ENCODE measurements at regions not wholly inside any gene's neighbourhood (a gene's known extent, or its start where the extent isn't known, plus 50 kb on each side); places are given as distances from the start of the nearest gene placed in this dataset.

DNA sequence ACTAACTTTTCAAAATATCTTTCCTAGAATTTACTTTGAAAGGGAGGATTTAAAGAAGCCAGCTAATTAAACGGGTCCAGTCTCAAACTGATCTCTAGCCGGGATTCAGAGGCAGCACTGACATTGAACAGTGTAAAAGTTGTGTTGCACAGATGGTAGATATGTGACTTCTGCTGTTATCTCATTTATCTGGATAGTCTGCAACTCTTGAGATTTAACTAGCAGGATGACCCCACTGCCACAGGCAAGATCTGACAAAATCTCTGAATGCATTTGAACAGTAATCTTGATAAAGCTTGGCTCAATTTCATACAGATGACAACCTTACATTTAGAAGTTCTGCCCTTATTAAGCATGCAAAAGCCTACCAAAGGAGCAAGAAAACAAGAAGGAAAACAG lies 138.0 kb upstream of the CPNE8 start:
- no peak for DNase-seq

DNA sequence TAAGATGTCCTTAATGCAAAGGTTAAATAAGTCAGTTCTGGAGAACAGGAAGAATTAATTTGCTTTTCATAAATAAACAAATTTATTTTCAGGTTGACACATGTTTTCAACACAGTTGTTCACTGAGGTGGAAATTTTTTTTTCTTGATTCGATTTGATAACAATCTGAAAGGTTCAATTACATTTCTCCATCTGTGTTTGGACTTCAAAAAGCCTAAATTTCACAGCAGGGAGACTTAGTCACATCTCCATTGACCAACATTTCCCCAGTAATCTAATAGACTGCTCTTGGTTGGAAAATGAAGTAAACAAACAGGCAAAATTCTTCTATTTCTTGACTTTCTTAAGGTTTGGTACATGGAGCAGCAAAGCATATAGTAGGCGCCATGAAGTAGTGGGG lies 134.9 kb upstream of the CPNE8 start:
- no peak for DNase-seq

DNA sequence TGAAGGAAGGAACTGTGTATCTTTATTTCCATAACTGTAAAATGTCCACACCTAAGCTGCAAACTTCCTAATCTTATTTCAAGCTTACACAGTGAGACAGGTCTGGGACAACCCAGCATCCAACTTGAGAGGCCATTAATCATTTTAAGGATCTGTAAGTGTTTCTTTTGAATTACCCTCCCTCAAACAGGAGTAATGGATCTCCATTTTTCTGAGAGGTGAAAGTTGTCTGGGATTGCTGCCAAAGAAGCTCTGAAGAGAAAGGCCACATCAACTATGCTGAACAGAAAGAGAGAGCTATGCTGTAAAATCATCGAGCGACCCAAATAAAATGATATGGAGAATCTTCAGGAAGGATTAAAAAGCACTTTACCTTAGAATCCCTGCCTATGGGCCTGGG lies 131.7 kb upstream of the CPNE8 start:
- DNase-seq = peak; percentile 29

DNA sequence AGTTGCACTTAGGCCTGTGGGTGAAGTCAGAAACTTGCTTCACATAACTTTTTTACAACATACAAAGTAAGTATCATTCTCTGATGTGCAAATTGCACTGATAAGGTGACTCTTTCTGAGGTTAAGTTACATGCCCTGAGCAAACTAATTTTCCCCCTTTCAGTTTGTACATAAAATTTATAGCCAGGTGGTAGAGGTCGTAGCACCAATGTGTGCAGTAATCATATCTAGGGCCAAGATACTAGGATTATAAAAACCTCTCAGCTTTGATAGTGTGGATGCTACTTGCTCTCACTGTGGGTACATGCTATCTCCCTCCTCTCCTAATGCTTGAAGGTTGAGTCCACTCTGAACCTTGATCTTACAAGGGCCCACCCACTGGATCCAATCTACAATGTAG lies 130.7 kb upstream of the CPNE8 start:
- DNase-seq = no peak

DNA sequence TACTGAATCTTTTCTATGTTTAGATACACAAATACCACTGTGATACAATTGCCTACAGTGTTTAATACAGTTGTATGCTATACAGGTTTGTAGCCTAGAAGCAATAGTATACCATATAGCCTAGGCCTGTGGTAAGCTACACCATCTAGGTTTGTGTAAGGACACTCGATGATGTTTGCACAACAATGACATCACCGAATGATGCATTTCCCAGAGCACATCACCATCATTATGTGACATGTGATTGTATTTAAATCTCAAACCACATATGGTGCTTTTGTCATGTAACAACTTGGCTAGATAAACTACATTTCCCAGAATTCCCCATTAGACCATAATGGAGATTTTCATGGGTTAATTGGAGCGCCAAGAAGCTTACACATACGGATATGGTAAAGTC lies 128.4 kb upstream of the CPNE8 start:
- DNase-seq = no peak

DNA sequence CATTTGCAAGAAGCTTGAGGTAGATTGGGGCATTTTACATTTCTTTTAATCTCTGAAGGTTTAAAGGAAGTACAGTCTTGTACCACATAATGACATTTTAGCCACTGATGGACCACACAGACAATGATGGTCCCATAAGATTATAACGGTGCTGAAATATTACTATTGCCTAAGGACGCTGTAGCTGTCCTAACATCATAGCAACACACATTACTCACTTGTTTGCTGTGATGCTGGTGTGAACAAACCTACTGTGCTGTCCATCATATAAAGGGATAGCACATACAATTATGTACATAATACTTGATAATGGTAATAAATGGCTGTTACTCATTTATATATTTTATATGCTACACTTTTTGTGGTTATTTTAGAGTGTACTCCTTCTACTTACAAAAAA lies 127.1 kb upstream of the CPNE8 start:
- no peak for DNase-seq

DNA sequence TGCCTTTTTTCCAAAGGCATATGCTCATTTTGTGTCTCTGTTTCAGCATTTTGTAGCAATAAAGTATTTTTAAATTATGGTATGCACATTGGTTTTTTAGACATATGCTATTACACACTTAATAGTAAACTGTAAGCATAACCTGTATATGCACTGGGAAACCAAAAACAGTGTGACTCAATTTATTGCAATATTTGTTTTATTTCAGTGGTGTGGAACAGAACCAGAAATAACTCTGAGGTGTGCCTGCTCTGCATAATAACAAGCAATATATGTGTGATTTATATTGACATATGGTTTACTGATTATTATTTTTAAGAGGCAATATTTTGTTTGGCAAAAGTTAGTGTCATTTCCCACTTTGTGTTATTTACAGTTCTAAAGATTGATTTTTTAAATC lies 126.6 kb upstream of the CPNE8 start:
- DNase-seq = no peak

DNA sequence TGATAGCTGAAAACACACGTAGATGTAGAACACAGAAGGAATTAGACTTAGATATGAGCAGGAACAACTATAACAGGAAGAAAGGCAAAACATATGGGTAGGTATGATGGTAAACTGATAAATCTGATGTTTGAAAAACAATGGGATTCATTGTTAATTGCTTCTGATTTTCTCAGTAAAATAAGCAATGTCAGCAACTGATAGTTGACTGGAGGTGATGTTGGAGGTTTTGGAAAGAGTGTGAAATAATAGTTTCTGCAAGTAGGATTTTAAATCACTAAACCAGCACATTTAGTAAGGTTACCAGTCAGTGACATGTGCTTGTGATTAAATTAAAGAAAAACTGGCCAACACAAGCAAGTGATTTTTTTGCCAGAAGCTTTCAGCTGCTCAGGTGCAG lies 123.0 kb upstream of the CPNE8 start:
- DNase-seq = no peak

DNA sequence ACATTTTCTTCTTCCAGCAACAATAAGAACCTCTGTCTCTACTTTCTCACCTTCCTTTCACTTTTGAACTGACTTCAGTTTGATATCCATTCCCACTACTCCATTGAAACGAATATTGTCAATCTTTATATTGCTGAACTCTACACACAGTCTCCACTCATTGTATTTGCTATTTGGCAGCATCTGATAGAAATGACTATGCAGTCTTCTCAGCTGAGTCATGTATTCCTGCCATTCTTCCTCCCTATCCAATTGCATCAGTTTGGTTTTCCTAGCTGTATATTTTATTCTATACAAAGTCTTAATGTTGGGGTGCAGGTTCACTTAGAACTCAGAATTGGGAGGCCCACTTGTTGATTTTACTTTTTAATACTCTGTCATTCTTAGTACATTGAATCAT lies 107.5 kb upstream of the CPNE8 start:
- no peak for DNase-seq

DNA sequence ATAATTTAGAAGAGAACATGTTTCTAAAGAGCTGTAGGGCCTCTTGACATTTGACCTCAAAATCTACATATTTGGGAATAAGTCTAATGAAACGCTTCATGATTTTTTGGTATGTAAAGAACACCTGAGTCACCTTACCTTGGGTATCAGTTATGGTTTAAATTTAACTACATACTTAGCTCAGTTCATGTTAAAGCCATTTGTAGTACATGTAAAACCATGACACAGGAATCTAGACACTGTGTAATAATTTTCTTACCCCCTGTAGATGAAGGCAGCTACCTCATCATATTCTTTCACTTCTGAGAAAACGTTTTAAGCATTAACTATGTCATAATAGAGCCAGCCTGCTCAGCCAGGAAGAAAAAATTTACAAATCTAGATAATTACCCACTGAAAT lies 105.8 kb upstream of the CPNE8 start:
- DNase-seq = no peak

DNA sequence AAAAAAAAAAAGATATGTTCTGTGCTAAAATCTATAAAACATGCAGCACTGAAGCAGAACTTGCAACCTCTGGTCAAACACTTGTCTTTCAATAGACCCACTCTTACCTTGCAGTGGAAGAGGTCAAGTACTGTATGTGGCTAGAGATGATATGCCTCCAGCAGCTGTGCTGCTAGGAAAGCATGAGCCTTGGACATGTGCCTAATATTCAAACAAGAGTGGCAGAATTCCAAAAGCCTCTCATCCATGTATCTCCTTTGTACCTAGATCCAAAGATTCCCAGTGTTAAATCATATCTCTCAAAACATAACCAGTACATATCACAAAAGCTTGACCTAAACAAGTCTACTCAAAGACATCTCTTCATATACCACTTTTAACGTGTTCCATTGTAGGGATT lies 105.0 kb upstream of the CPNE8 start:
- DNase-seq = no peak

DNA sequence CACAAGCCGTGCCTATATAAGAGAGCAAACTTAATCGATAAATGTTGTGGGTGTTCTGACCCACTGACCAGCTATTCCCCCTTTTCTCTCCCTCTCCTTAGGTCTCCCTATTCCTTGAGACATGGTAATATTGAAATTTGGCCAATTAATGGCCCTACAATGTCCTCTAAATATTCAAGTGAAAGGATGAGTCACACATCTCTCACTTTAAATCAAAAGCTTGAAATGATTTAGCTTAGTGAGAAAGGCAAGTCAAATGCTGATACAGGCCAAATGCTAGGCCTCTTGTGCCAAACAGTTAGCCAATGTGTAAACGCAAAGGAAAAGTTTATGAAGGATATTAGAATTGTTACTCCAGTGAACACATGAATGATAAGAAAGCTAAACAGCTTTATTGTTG lies 102.2 kb upstream of the CPNE8 start:
- no peak for DNase-seq

DNA sequence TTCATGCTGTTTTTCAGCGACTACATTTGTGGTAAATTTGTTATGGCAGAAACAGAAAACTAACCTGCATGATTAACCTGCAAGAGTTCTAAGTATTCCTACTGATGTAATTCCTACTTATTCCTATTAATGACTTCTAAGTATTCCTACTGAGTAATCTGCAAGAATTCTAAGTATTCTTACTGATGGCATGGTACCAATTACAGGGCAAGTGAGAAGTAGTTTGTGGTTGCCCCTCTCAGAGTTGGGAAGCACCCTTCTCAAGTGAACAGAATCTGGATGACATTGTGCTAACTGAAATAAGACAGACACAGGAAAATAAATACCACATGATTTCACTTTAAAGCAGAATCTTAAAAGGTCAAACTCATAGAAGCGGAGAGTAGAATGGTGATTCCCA lies 100.9 kb upstream of the CPNE8 start:
- no peak for DNase-seq

DNA sequence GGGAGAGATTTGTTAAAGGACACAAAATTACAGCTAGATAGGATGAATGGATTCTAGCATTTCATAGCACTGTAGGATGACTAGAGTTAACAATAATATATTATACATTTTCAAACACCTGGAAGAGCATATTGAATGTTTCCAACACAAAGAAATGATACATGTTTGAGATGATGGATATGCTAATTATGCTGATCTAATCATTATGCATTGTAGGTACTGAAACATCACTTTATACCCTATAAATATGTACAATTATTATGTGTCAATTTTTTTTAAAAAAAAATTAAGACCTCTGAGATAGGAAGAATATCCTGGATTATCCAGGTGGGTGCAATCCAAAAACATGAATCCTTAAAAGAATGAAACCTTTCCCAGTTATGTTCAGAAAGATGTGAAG lies 100.3 kb upstream of the CPNE8 start:
- DNase-seq = no peak

DNA sequence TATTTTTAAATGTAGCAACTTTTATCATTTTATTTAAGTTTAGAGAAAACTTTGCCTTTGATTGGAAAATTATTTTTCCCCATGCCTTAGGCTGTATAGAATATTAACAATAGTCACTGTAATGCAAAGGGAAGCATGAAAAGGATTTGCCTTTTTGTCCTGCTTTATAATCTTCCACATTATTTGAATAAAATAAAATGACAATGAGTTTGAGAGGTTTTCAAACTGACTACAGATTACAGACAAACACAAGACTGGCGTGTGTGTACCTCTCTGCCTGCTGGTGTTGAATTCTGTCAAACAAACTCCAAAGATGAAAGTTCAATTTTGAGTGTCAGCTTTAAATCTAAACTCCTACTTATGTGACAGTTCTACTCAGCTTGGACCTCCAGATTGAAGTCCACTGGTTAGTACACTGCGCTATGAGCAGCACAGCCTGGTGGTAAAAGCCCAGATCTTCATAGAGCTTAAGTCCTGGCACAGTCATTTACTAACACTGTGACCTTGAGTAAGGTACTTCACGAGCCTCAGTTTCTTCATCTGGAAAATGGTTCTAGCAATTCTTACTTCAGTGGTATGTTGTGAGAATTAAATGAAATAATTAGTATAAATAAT lies 98.3 kb upstream of the CPNE8 start:
- no peak for DNase-seq

DNA sequence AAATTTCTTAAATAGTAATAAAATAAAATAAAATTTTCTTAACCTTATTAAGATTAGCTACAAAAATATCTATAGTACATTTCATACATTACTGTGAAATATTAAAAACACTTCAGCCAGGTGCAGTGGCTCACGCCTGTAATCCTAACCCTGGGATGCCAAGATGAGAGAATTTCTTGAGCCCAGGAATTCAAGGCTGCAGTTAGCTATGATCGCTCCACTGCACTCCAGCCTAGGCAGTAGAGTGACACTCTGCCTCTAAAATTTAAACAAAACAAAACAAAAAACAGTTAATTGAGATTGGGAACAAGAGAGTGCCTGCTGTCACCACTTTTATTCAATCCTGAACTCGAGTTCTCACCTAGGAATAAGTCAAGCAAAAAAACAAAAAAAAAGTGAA lies 95.0 kb upstream of the CPNE8 start:
- no peak for DNase-seq

DNA sequence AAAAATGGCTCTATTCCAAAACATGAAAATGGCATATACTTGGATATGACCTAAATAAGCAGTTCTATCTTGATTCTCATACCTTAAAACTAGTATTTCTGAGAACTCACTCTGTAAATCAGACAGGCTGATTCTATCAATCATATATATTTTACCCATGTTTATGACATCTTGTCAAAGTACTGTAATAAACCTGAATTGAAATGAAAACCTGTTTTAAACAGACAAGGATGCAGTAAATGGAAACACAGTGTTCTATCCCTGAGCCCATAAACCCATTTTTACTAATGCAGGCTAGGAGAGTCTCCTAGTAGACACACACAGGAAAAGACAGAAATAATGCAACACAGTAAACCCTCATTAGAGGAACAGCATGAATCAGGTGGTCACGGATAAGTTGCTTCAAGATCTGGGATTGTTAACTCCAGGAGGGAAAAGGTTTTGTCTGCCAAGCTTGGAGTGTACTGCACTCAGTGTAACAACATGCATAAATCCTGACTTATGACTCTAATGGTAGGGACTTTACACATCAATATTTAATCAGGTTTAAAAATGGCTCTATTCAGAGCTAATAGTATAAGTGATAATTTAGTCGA lies 93.6 kb upstream of the CPNE8 start:
- DNase-seq = no peak

DNA sequence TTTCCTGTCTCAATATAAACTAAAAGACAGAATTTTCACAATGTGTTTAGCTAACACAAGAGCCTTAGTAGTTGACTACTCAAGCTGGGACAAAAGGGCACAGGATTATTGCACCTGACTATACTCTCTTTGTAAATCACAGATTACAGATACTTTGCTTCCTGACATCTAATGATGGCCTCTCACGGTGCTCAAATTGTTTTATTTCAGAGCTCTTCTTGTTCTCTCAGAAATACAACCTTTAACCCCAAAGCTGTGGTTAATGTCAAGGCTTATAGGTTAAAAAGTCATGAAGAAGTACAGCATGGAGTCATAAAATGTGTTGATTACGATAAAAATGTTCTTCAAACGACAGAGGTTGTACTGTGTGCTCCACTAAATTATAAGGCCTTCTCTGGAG lies 89.9 kb upstream of the CPNE8 start:
- DNase-seq = no peak

DNA sequence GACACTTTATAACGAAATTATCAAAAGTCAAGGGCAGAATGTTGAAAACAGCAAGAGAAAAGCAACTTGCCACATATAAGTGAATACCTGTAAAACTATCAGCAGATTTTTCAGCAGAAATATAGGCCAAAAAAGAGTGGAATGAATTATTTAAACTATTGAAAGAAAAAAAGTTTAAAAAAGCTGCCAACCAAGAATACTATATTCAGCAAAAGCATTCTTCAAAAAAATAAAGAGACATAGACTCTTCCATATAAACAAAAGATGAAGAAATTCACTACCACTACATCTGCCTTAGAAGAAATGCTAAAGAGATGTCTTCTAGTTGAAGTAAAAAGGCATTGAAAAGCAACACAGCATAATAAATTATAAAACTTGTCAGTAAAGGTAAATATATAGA lies 80.6 kb upstream of the CPNE8 start:
- DNase-seq = no peak

DNA sequence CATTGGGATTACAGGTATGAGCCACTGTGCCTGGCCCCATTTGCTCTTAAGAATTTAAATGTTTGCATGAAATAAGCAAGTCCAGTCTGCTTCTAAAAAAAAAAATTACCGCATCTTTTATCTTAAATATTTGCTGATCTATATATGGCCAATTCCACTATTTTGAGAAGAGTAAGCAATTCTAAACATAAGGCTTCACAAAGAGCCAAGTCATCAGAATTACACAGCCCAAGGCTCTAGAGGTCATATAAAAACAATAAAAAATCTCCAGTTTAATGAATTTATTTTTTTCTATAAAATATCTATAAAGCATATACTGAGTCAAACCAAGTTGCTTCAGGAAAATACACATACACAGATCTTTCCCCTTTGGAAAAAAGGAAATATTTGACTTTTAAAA lies 79.0 kb upstream of the CPNE8 start:
- DNase-seq = no peak

DNA sequence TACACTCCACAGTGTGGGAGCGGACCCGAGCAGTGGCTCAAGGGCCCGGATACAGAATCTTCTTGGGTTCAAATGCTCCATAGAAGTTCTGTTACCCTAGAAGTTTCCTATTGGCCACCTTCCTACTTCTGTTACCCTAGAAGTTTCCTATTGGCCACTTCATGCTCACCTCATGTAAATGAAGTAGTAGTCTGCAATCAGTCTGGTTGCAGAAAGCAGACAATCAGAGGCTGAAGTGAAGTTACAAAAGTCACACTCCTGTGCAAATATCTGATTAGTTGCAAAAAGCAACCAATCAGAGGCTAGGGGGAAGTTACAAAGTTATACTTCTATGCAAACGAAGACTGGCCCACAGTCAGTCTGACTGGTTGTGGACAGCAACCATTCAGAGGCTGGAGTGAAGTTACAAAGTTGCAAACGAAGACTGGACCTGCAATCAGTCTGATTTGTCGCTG lies 77.8 kb upstream of the CPNE8 start:
- no peak for DNase-seq

DNA sequence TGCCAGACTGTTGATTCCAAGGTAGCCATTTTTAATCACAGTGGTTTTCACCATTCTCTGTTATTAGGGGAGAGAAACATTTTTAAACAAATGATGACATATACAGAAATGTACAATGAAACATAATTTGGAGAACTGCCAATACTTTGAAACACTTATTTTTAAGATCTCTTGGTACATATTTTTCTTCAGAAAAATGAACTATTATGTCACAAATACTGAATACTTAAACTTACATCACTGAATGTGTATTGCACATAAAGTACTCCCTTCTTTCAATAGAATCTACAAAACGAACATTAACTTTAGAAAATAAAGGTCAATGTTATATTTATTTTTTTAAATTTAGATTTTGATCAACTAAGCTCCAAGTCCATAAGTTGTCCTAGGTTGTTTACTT lies 71.7 kb upstream of the CPNE8 start:
- DNase-seq = no peak

DNA sequence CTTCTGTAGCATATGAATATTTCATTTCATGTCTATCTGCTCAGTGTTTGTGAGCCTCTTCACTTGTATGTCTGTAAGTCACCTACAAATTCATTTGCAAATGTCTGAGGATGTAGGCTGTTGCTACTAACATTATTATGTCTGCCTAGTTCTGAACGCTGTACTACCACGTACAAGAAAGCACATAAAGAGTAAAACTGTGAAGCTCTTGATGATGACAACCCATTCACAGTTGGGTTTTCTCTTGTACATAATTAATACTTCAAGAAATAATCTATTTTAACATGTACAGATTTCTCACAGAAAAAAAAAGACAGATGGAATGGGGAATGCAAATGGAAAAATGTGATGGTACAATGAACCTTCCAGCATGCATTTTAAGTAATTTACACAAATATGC lies 64.3 kb upstream of the CPNE8 start:
- no peak for DNase-seq

DNA sequence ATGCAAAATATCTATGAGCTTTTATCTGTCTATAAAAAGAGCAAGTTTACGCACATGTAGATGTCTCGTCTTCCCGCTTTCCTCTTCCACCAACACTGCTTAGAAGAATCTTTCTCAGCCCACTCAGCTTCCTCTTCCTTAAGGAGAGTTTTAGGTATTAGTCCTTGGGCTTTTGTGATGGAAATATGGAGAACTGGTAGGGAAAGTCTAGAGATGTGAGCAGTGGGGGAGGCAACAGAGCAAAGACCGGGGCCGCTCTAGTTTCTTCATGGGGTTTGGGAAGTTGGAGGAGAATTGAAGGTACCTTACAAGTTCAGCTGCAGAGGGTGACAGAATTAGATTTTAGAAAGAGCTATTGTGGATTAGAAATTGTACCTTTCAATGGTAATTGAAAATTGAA lies 56.3 kb upstream of the CPNE8 start:
- no peak for DNase-seq

DNA sequence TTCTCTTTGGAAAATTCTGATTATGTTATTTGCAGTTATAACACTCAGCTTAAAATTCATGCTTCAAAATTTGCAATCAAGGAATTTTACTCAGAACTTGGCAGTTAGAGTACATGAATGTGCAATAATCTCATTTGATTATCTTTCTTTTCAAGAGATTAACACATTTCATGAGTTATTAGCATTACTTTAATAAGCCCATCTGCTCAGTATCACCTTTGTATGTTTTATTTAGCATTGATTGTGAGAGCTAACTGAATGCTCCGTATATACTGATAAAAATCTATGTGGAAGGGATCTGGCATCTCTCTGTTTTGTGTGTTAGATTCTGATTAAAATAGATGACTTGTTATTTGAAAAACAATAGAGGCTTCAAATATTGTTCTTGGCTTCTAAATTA lies 55.6 kb upstream of the CPNE8 start:
- no peak for DNase-seq

DNA sequence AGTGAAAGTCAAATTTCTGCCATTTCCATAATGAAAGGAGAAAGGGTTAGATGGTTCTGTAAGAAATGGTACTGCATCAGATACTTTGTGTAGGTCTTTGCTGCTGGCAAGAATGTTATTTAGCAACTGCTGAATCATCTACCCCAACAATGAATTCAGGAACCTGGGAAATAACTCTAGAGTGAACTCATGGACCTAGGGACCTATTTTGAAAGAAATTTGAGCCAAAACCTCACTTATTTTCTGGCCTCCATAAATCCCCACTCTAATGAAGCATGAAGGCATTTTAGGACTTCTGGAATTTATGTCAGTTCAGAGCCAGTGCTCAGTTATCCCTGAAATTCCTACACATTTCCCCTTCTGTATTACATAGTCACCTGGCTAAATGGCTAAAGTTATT lies 50.9 kb upstream of the CPNE8 start:
- DNase-seq = no peak

Measured in NCI-H774 (cell line).